ENCODE measurements at regions not wholly inside any gene's neighbourhood (a gene's known extent, or its start where the extent isn't known, plus 50 kb on each side); places are given as distances from the start of the nearest gene placed in this dataset.

DNA sequence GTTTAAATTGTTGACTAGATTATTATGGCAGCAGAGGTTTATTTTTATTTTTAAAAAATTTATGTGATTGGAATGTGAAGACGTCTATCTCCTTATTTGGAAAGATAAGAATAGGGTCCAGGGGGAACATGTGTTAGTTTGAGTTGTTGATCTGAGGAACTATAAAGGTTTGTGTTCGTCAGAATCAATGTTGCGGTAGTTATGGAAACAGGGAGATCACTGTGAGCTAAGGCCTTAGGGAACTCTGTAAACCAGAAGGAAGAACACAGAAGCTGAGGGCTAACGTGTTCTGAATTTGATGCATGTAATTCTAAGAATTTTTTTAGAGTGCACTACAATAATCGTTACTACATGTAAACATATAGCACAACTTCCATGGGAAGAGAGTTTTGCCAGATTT lies 168.5 kb upstream of the ZSWIM2 start:
- TF ChIP-seq, protein P1, sequence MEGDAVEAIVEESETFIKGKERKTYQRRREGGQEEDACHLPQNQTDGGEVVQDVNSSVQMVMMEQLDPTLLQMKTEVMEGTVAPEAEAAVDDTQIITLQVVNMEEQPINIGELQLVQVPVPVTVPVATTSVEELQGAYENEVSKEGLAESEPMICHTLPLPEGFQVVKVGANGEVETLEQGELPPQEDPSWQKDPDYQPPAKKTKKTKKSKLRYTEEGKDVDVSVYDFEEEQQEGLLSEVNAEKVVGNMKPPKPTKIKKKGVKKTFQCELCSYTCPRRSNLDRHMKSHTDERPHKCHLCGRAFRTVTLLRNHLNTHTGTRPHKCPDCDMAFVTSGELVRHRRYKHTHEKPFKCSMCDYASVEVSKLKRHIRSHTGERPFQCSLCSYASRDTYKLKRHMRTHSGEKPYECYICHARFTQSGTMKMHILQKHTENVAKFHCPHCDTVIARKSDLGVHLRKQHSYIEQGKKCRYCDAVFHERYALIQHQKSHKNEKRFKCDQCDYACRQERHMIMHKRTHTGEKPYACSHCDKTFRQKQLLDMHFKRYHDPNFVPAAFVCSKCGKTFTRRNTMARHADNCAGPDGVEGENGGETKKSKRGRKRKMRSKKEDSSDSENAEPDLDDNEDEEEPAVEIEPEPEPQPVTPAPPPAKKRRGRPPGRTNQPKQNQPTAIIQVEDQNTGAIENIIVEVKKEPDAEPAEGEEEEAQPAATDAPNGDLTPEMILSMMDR (IDR thresholded peaks at IDR 0.05): no peak
- TF ChIP-seq POLR2A (IDR thresholded peaks at IDR 0.05): no peak

Measured in uterus (tissue), 2 donors.